K562 (cell line): ENCODE measurements at regions not wholly inside any gene's neighbourhood (a gene's known extent, or its start where the extent isn't known, plus 50 kb on each side); places are given as distances from the start of the nearest gene placed in this dataset.

Experiments used
- ARNT ChIP-seq, 2 experiments: fragments of 450-650 bp; IDR thresholded peaks; 2 replicates each; pipeline ENCODE4 v1.6.1; 2016; ENCODE audit warnings: mild to moderate bottlenecking in 1 of 2
- CTCF ChIP-seq, 3 experiments: IDR thresholded peaks in 2 of 3; conservative IDR thresholded peaks in 1 of 3; 2 replicates each; pipeline ENCODE4 v1.5.1; 2011 to 2012; ENCODE audit warnings: low read length in 3 of 3, mild to moderate bottlenecking in 3 of 3, control low read depth in 2 of 3, improper control_type of control experiment in 1 of 3, inconsistent platforms in 1 of 3, low read depth in 1 of 3, mixed read lengths in 1 of 3, moderate library complexity in 1 of 3; ENCODE audit not compliant: insufficient read depth in 2 of 3
- EZH2 ChIP-seq: IDR thresholded peaks from 2 replicates; pipeline ENCODE4 v1.6.1; 2012; ENCODE audit warnings: low read depth, mild to moderate bottlenecking, inconsistent platforms, low read length, borderline replicate concordance
- FOXA1 ChIP-seq: fragments of 450-650 bp; IDR thresholded peaks from 2 replicates; pipeline ENCODE4 v1.6.1; 2016; ENCODE audit warnings: mild to moderate bottlenecking, borderline replicate concordance
- HCFC1 ChIP-seq: IDR thresholded peaks from 2 replicates; pipeline ENCODE4 v1.6.1; 2012; ENCODE audit warnings: low read depth, low read length, improper control_type of control experiment
- HEY1 ChIP-seq: fragments of 250-450 bp; sonication (Bioruptor Pico); IDR thresholded peaks from 2 replicates; pipeline ENCODE4 v1.5.0; 2020; ENCODE audit warnings: mild to moderate bottlenecking, moderate library complexity, borderline replicate concordance
- HMGXB4 ChIP-seq: sonication (generic); formaldehyde crosslinking; IDR thresholded peaks from 2 replicates; pipeline ENCODE4 v1.8.1; 2023; ENCODE audit warnings: mild to moderate bottlenecking, missing genetic modification reagents
- MLX ChIP-seq, 2 experiments: fragments of 450-650 bp in 1 of 2; sonication (generic) in 1 of 2; formaldehyde crosslinking; conservative IDR thresholded peaks; 2 replicates each; pipeline versions ENCODE4 v1.4.0 to v1.8.1; 2020 to 2022; ENCODE audit warnings: mild to moderate bottlenecking in 1 of 2, missing genetic modification reagents in 1 of 2
- PATZ1 ChIP-seq: fragments of 250-450 bp; sonication (Bioruptor Pico); IDR thresholded peaks from 2 replicates; pipeline ENCODE4 v1.5.0; 2020; ENCODE audit warnings: mild to moderate bottlenecking, borderline replicate concordance
- PHF21A ChIP-seq: fragments of 450-650 bp; IDR thresholded peaks from 2 replicates; pipeline ENCODE4 v1.6.1; 2017; ENCODE audit warnings: low read depth, borderline replicate concordance
- POLR2AphosphoS5 ChIP-seq: IDR thresholded peaks from 2 replicates; pipeline ENCODE4 v1.6.1; 2011; ENCODE audit warnings: mild to moderate bottlenecking, low read depth, low read length, moderate library complexity; ENCODE audit not compliant: control insufficient read depth, insufficient read depth
- SIN3B ChIP-seq: fragments of 450-650 bp; IDR thresholded peaks from 2 replicates; pipeline ENCODE4 v1.6.1; 2017; ENCODE audit warnings: low read depth, mild to moderate bottlenecking, moderate library complexity
- SMARCE1 ChIP-seq: fragments of 450-650 bp; IDR thresholded peaks from 2 replicates; pipeline ENCODE4 v1.7.1; 2016; ENCODE audit warnings: mild to moderate bottlenecking
- SP1 ChIP-seq: sonication (generic); formaldehyde crosslinking; IDR thresholded peaks from 2 replicates; pipeline ENCODE4 v1.8.1; 2022; ENCODE audit warnings: mild to moderate bottlenecking, missing genetic modification reagents

GRCh38 chr3:104632947-104633346 is 733.8 kb upstream of the ALCAM start:
- TF ChIP-seq FOXA1 (no peak), HEY1 (CRISPR knock-in tag) (no peak), SP1 (CRISPR knock-in tag) (no peak), SIN3B (no peak), POLR2AphosphoS5 (no peak), CTCF (IDR thresholded peaks at IDR 0.05 in 2 of 3, conservative IDR thresholded peaks at IDR 0.05 in 1 of 3; ENCODE audit: insufficient read depth in 2 of 3, low read depth in 1 of 3, low read length in 3 of 3) (no peak), MLX (CRISPR knock-in tag; conservative IDR thresholded peaks at IDR 0.05) (no peak), HCFC1 (no peak), PATZ1 (CRISPR knock-in tag) (no peak), EZH2 (no peak), ARNT (IDR thresholded peaks at IDR 0.05) (no peak), PHF21A (no peak), HMGXB4 (CRISPR knock-in tag) (no peak), SMARCE1 (no peak)
